Suprapubic skin (tissue), 4 donors: ENCODE measurements at regions not wholly inside any gene's neighbourhood (a gene's known extent, or its start where the extent isn't known, plus 50 kb on each side); places are given as distances from the start of the nearest gene placed in this dataset.

Experiments
- POLR2A ChIP-seq, 2 donors: fragments of 450-650 bp; IDR thresholded peaks; one replicate each; pipeline ENCODE4 v1.6.1; 2017; ENCODE audit warnings: antibody characterized with exemption in 2 of 2, mild to moderate bottlenecking in 2 of 2, moderate library complexity in 2 of 2
- POLR2AphosphoS5 ChIP-seq, 3 donors: sonication (generic); formaldehyde crosslinking; IDR thresholded peaks; one replicate each; pipeline ENCODE4 v1.6.1; 2017; ENCODE audit warnings: antibody characterized with exemption in 3 of 3

DNA sequence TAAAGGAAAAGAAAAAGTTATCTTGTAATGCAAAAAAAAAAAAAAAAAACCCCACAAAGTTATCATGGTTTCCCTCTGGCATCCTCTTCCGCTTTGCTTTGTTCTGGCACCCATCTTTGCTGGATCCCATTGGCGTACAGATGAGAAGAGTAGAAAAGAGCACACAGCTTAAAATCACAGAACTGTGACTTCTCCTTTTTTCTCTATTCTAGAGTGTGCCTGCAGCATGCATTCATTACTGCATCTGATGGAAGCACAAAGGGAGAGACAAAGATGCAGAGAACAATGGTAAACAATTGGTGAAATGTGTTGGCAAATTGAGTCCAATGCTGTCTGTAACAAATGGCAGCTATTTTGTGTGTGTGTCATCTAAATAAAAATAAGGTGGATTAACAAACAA lies 440.8 kb upstream of the PIK3R1 start:
- TF ChIP-seq POLR2AphosphoS5 (IDR thresholded peaks at IDR 0.05) (no peak), POLR2A (IDR thresholded peaks at IDR 0.05) (no peak)
